Kidney epithelial cell (primary cell): ENCODE measurements at regions not wholly inside any gene's neighbourhood (a gene's known extent, or its start where the extent isn't known, plus 50 kb on each side); places are given as distances from the start of the nearest gene placed in this dataset.

Experiments used
- DNase-seq: peaks from one replicate; pipeline ENCODE4 v3.0.0-alpha.2; 2010; ENCODE audit warnings: low read depth
- H3K27me3 ChIP-seq: 2 replicates; pipeline ENCODE4 v1.6.0; 2011; ENCODE audit warnings: low read length; ENCODE audit not compliant: control insufficient read depth, insufficient read depth
- H3K36me3 ChIP-seq: 2 replicates; pipeline ENCODE4 v1.5.1; 2011; ENCODE audit warnings: low read length; ENCODE audit not compliant: control insufficient read depth, insufficient read depth
- H3K4me3 ChIP-seq: 2 replicates; pipeline ENCODE4 v1.5.1; 2011; ENCODE audit warnings: low read depth, mild to moderate bottlenecking, control low read depth, low read length
- TF ChIP-seq, protein P1 (sequence below): IDR thresholded peaks from 2 replicates; pipeline ENCODE4 v1.5.1; 2011; ENCODE audit warnings: mild to moderate bottlenecking, moderate library complexity, low read length, control low read depth, inconsistent platforms; ENCODE audit not compliant: insufficient read depth, poor library complexity, severe bottlenecking

DNA sequence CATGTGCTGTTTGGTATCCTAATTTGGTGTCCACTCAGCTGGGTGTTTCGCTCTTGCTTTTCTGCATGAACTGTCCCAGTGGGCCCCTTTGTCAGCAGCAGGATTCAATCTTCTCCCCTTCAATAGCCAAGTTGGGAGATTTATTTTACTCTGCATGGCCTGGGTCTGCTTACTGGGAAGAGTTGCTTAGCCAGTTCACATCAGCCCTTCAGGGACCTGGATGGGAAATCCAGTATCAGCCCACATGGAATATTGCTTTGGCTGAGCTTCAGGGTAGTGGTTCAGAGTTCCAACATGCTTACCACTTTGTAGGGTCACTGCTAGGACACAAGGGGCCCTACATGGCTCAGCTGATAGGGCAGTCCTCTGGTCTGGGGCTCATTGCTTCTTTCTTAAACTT, 93.0 kb upstream of the BOC start:
- Histone ChIP-seq H3K36me3 (no peaks in the 10 kb centered on the region), H3K27me3 (no peaks in the 10 kb centered on the region), H3K4me3 (no peak overlapping the region)
- TF ChIP-seq, protein P1, sequence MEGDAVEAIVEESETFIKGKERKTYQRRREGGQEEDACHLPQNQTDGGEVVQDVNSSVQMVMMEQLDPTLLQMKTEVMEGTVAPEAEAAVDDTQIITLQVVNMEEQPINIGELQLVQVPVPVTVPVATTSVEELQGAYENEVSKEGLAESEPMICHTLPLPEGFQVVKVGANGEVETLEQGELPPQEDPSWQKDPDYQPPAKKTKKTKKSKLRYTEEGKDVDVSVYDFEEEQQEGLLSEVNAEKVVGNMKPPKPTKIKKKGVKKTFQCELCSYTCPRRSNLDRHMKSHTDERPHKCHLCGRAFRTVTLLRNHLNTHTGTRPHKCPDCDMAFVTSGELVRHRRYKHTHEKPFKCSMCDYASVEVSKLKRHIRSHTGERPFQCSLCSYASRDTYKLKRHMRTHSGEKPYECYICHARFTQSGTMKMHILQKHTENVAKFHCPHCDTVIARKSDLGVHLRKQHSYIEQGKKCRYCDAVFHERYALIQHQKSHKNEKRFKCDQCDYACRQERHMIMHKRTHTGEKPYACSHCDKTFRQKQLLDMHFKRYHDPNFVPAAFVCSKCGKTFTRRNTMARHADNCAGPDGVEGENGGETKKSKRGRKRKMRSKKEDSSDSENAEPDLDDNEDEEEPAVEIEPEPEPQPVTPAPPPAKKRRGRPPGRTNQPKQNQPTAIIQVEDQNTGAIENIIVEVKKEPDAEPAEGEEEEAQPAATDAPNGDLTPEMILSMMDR, result no peak
- DNase-seq, result no peak

DNA sequence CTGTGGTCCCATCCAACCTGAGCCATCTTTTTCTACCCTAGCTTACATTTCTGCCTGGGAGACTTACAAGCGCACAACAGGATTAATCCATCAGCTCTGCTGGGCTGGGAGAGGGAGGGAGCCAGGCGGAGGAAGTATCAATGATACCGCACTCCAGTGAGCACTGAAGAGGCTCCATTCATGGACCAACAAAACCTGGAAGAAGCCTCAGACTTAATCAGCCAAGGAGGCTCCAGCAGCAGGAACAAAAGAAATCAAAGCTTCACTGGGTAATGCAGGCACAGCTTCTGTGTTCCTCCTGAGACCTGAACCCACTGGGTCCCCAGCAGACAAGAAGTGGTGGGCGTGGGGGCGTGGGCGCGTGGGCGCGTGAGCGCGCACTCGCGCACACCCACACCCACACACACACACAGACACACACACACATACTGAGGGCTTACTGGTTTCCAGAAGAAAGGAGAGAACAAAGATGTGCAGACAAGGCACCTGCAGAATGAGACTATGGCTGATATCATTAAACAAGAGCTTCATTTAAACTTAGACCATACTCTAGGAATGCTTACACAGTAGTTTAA, 87.0 kb upstream of the BOC start:
- H3K27me3 ChIP-seq, result no peaks in the 10 kb centered on the region
- no peaks in the 10 kb centered on the region for H3K36me3 ChIP-seq
- H3K4me3 ChIP-seq, result no peak overlapping the region
- TF ChIP-seq, protein P1, result no peak
- DNase-seq, result no peak

DNA sequence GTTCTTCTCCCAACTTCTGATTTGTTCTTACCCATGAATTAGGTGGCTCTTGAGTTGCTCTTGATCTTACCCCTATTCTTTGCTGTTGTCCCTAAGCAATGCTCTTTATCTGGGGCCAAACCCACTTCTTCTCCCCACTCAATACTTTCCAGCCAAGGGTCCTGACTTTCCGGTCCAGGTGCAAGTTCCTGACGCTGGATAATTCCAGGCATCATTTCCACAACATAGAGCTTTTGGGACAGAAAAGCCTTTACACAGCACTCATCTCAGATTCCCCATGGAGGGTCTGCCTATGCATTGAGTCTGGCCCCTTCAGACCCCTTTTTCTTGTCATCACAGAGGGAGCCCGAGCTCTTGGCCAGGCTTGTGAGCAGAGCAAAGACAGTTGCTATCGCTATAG, 85.4 kb upstream of the BOC start:
- Histone ChIP-seq H3K4me3 (no peak overlapping the region), H3K36me3 (no peaks in the 10 kb centered on the region), H3K27me3 (no peaks in the 10 kb centered on the region)
- no peak for DNase-seq
- TF ChIP-seq, protein P1, result no peak

DNA sequence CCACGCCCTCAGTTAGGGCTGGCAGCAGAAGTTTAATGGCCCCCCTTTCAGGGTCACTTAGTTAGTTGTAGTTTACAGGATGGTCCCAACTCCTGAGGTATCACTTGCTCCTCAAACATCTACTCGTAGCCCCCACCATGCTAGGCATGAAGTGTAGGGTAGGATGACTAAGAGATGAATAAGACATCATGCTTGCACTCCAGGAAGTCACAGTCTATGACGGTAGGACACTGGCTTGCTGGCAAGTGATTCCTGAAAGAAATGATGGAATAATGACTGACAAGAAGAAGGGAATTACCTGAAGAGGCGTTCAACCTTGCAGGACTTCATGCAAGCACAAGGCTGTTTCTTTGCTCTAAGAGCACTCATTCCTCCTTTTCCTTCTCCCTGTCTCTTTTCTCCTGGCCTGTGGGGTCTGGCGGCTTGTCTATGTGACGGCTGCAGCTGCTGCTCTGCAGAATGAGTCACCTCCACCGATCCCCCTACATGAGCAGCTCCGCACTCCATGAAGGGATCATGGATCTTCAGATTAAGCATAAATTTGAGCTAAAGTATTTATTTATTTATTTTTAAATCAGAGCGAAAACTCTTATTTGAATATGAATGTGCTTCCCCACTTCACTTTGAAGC, 82.9 kb upstream of the BOC start:
- H3K27me3 ChIP-seq, result no peaks in the 10 kb centered on the region
- DNase-seq, result no peak
- TF ChIP-seq, protein P1, result no peak
- H3K36me3 ChIP-seq, result no peaks in the 10 kb centered on the region
- no peak overlapping the region for H3K4me3 ChIP-seq

DNA sequence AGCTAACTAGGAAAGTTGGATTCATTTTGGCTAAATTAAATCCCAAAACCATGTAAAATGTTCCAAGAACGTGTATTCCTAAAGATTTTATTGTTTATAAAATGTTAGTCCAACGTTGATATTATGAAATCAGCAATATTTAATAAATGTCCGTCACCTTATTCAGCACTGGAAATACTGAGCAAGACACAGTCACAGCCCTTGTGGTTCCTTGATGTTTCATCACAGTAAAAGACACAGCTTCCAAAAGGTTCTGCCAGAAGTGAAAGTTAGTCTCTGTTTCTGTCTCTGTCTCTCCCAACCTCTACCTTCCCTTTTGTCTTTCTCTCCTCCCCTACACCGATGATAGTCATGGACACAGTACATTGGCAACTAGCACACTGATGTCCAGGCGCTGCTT, 82.2 kb upstream of the BOC start:
- Histone ChIP-seq H3K27me3 (no peaks in the 10 kb centered on the region), H3K4me3 (no peak overlapping the region), H3K36me3 (no peaks in the 10 kb centered on the region)
- DNase-seq, result no peak
- TF ChIP-seq, protein P1, result no peak

DNA sequence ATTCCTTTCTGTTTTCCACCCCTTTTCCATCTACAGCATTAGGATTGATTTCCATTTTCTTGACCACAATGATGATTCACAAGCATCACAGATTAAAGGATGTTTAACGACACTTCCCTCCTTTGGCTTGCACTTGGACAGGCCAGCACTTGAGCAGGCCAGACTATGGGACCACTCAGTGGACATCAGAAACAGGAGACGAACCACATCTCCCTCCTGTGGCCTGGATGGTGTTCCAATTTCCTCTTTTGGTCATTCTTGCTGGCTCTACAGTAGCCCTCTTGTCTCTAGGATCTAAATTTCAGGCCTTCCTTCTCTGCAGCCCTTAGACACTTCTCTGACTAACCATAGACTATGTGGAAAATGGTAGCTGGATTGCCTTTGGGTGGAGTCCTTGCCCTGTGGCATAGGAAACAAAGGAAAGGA, 78.8 kb upstream of the BOC start:
- TF ChIP-seq, protein P1, result no peak
- no peak for DNase-seq
- no peaks in the 10 kb centered on the region for H3K36me3 ChIP-seq
- no peaks in the 10 kb centered on the region for H3K27me3 ChIP-seq
- no peak overlapping the region for H3K4me3 ChIP-seq
